Skeletal muscle cell (primary cell): ENCODE measurements at regions not wholly inside any gene's neighbourhood (a gene's known extent, or its start where the extent isn't known, plus 50 kb on each side); places are given as distances from the start of the nearest gene placed in this dataset.
"Not testable (repeated sequence)": the region's sequence is repeated elsewhere in the genome, so short reads cannot be mapped to it uniquely, and the experiment has no call there.

Experiments
- DNase-seq: peaks from one replicate; pipeline ENCODE4 v3.0.0-alpha.2; 2010; ENCODE audit warnings: low read depth
- H3K4me3 ChIP-seq: 2 replicates; pipeline ENCODE4 v1.5.1; 2011; ENCODE audit warnings: low read depth, mild to moderate bottlenecking, control low read depth, low read length, moderate library complexity

- DNase-seq = no peak
- no peak overlapping the region for H3K4me3 ChIP-seq
These were observed 87.9 kb upstream of the MSTN start for GRCh38 chr2:190150413-190150812.

GRCh38 chr2:190149908-190150307 is 87.4 kb upstream of the MSTN start:
- no peak overlapping the region for H3K4me3 ChIP-seq
- no peak for DNase-seq

GRCh38 chr2:190149200-190149599 is 86.7 kb upstream of the MSTN start:
- DNase-seq = no peak
- H3K4me3 ChIP-seq = no peak overlapping the region

GRCh38 chr2:190146109-190146508 is 83.6 kb upstream of the MSTN start:
- H3K4me3 ChIP-seq, DNase-seq: not testable (repeated sequence)

- not testable (repeated sequence) for H3K4me3 ChIP-seq, DNase-seq
These were observed 77.9 kb upstream of the MSTN start for GRCh38 chr2:190140474-190140873.

GRCh38 chr2:190139371-190139770 is 76.8 kb upstream of the MSTN start:
- H3K4me3 ChIP-seq = no peak overlapping the region
- no peak for DNase-seq

GRCh38 chr2:190138032-190138431 is 75.5 kb upstream of the MSTN start:
- H3K4me3 ChIP-seq = no peak overlapping the region
- no peak for DNase-seq

- H3K4me3 ChIP-seq = no peak overlapping the region
- DNase-seq = no peak
These were observed 75.0 kb upstream of the MSTN start for GRCh38 chr2:190137561-190137960.

GRCh38 chr2:190136825-190137224 is 74.3 kb upstream of the MSTN start:
- DNase-seq = no peak

GRCh38 chr2:190136259-190136658 is 73.7 kb upstream of the MSTN start:
- DNase-seq = no peak
- H3K4me3 ChIP-seq = no peak overlapping the region

More at GRCh38 chr2:190136825-190137224, 74.3 kb upstream of the MSTN start:
- no peak overlapping the region for H3K4me3 ChIP-seq

- no peak overlapping the region for H3K4me3 ChIP-seq
- DNase-seq = no peak
These were observed 67.1 kb upstream of the MSTN start for GRCh38 chr2:190129421-190130199.

GRCh38 chr2:190127651-190128050 is 65.1 kb upstream of the MSTN start:
- no peak for DNase-seq
- no peak overlapping the region for H3K4me3 ChIP-seq

- DNase-seq = peak; percentile 39
- H3K4me3 ChIP-seq = no peak overlapping the region
These were observed 64.3 kb upstream of the MSTN start for GRCh38 chr2:190126798-190127197.

GRCh38 chr2:190123956-190124355 is 61.4 kb upstream of the MSTN start:
- H3K4me3 ChIP-seq = no peak overlapping the region
- DNase-seq = peak; percentile 82

- DNase-seq = no peak
- H3K4me3 ChIP-seq = no peak overlapping the region
These were observed 59.4 kb upstream of the MSTN start for GRCh38 chr2:190121971-190122370.

- H3K4me3 ChIP-seq = no peak overlapping the region
- DNase-seq = no peak
These were observed 58.8 kb upstream of the MSTN start for GRCh38 chr2:190121305-190121704.

GRCh38 chr2:190119923-190120590 is 57.5 kb upstream of the MSTN start:
- H3K4me3 ChIP-seq = no peak overlapping the region
- DNase-seq = no peak

GRCh38 chr2:190119257-190119656 is 56.7 kb upstream of the MSTN start:
- no peak for DNase-seq
- no peak overlapping the region for H3K4me3 ChIP-seq

GRCh38 chr2:190117305-190117704 is 54.8 kb upstream of the MSTN start:
- no peak overlapping the region for H3K4me3 ChIP-seq
- DNase-seq = no peak

GRCh38 chr2:190113000-190113399 is 50.5 kb upstream of the MSTN start:
- no peak overlapping the region for H3K4me3 ChIP-seq
- no peak for DNase-seq
